ENCODE measurements at regions not wholly inside any gene's neighbourhood (a gene's known extent, or its start where the extent isn't known, plus 50 kb on each side); places are given as distances from the start of the nearest gene placed in this dataset.

- no peak for TF ChIP-seq ZBTB11 (CRISPR knock-in tag; IDR thresholded peaks at IDR 0.05)
- no peak for TF ChIP-seq TEAD4 (IDR thresholded peaks at IDR 0.05; ENCODE audit: low read length)
- TF ChIP-seq TEAD4 (CRISPR knock-in tag; IDR thresholded peaks at IDR 0.05; ENCODE audit: borderline replicate concordance) = no peak
Measured at GRCh38 chr4:22047793-22048192, 99.2 kb upstream of the KCNIP4 start (continued).

- no peak overlapping the region for H2AFZ ChIP-seq (ENCODE audit: low read depth, low read length)
- intact Hi-C loops (cut with micrococcal nuclease) (no loop called here), in situ Hi-C loops (cut with MboI) (no loop called here)
- H3K9ac ChIP-seq (ENCODE audit: insufficient read depth in 1 of 2, low read depth in 2 of 2, low read length in 2 of 2) = no peak overlapping the region
- DNase-seq (ENCODE audit: extremely low read depth in 1 of 4, low spot score in 3 of 4) = no peak
- H3K36me3 ChIP-seq (ENCODE audit: control insufficient read depth, insufficient read depth, low read length) = no peaks in the 10 kb centered on the region
- POLR2A ChIA-PET = no interaction called here
- no peak overlapping the region for H3K27ac ChIP-seq (ENCODE audit: extremely low read depth, low read depth, low read length)
- no peak for ATAC-seq
- FAIRE-seq = no peak
- BruUV-seq (replicated peaks) = no TSS peak
- H3K27me3 ChIP-seq (ENCODE audit: control insufficient read depth in 2 of 2, insufficient read depth in 2 of 2, low read length in 2 of 2) = no peaks in the 10 kb centered on the region
- H4K20me1 ChIP-seq (replicated peaks; ENCODE audit: control insufficient read depth, insufficient read depth, low read length) = no peaks in the 10 kb centered on the region
- CTCF ChIA-PET (ENCODE audit: low intra/inter-chr PET ratio) = no interaction called here
- no peaks in the 10 kb centered on the region for H3K79me2 ChIP-seq (ENCODE audit: control insufficient read depth, insufficient read depth, low read length)
- H3K4me1 ChIP-seq (replicated peaks in 1 of 2; ENCODE audit: control insufficient read depth in 2 of 2, insufficient read depth in 2 of 2, low read length in 2 of 2) = no peaks in the 10 kb centered on the region
- H3K9me3 ChIP-seq (replicated peaks; ENCODE audit: control insufficient read depth, insufficient read depth, low read depth, low read length) = no peaks in the 10 kb centered on the region
- no peak overlapping the region for H3K4me2 ChIP-seq (ENCODE audit: insufficient read depth, low read length)
- no peak overlapping the region for H3K4me3 ChIP-seq
- H3K9me1 ChIP-seq (ENCODE audit: control insufficient read depth, insufficient read depth, low read length) = no peaks in the 10 kb centered on the region
- TF ChIP-seq PATZ1 (CRISPR knock-in tag; IDR thresholded peaks at IDR 0.05; ENCODE audit: borderline replicate concordance) = no peak
- no peak for TF ChIP-seq ZNF23 (CRISPR knock-in tag; IDR thresholded peaks at IDR 0.05)
- no peak for TF ChIP-seq NFIC (IDR thresholded peaks at IDR 0.05)
Measured at GRCh38 chr4:22045051-22045630, 96.6 kb upstream of the KCNIP4 start.

All from K562 (cell line).